Fibroblast of the aortic adventitia (primary cell): ENCODE measurements at regions not wholly inside any gene's neighbourhood (a gene's known extent, or its start where the extent isn't known, plus 50 kb on each side); places are given as distances from the start of the nearest gene placed in this dataset.
"Not testable (repeated sequence)": the region's sequence is repeated elsewhere in the genome, so short reads cannot be mapped to it uniquely, and the experiment has no call there.

Experiments
- DNase-seq: peaks from one replicate; pipeline ENCODE4 v3.0.0-alpha.2; 2010; ENCODE audit warnings: low read depth
- H3K4me3 ChIP-seq: 2 replicates; pipeline ENCODE4 v1.5.1; 2011; ENCODE audit warnings: low read depth, mild to moderate bottlenecking, control low read depth, low read length, moderate library complexity
- CTCF ChIP-seq: IDR thresholded peaks from 2 replicates; pipeline ENCODE4 v1.5.1; 2011; ENCODE audit warnings: mild to moderate bottlenecking, low read length, control low read depth, inconsistent platforms; ENCODE audit not compliant: insufficient read depth

GRCh38 chr13:22880741-22881720 lies 299.7 kb upstream of the SGCG start:
- TF ChIP-seq CTCF, result no peak
- H3K4me3 ChIP-seq, result no peak overlapping the region
- no peak for DNase-seq

GRCh38 chr13:22881721-22882608 lies 298.8 kb upstream of the SGCG start:
- not testable (repeated sequence) for H3K4me3 ChIP-seq, DNase-seq

GRCh38 chr13:22883262-22883840 lies 297.4 kb upstream of the SGCG start:
- TF ChIP-seq CTCF, result no peak
- H3K4me3 ChIP-seq, result no peak overlapping the region

DNA sequence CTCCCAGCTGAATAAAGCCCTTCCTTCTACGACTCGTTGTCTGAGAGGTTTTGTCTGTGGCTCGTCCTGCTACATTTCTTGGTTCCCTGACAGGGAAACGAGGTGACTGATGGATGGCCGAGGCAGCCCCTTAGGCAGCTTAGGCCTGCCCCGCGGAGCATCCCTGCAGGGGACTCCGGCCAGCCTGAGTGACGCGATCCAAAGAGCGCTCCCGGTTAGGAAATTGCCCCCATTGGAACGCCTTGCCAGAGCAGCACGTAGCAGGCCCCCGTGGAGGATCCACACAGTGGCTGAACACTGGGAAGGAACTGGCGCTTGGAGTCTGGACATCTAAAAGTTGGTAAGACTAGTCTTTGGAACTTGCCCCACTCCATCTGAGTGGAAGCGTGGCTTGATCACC lies 296.8 kb upstream of the SGCG start:
- DNase-seq, result no peak
- H3K4me3 ChIP-seq, result no peak overlapping the region
- no peak for TF ChIP-seq CTCF

More at GRCh38 chr13:22883262-22883840, 297.4 kb upstream of the SGCG start:
- no peak for DNase-seq

GRCh38 chr13:22886061-22886460 lies 294.7 kb upstream of the SGCG start:
- DNase-seq, H3K4me3 ChIP-seq: not testable (repeated sequence)

GRCh38 chr13:22889376-22889775 lies 291.4 kb upstream of the SGCG start:
- DNase-seq, H3K4me3 ChIP-seq: not testable (repeated sequence)

GRCh38 chr13:22893204-22893603 lies 287.6 kb upstream of the SGCG start:
- DNase-seq, result no peak
- no peak for TF ChIP-seq CTCF

DNA sequence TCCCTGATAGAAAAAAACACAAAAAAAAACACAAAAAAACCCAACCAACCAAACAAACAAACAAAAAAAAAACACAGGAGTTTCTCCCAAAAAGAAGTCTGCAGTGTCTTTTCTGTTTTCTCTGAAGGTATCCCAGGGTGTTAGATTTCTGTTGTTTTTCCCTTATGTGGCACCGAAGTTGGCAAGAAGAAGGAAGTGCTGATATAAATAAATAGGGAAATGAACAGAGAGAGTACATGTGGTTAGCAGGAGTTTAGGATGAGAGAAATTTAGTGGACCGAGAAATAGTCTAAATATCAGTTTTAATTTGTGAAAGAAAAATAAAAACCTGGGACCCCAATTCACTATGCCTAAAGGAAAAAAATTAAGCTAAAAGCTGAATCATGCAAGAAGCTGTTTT lies 287.0 kb upstream of the SGCG start:
- no peak for DNase-seq
- no peak overlapping the region for H3K4me3 ChIP-seq
- TF ChIP-seq CTCF, result no peak

More at GRCh38 chr13:22893204-22893603, 287.6 kb upstream of the SGCG start:
- no peak overlapping the region for H3K4me3 ChIP-seq
